Kidney (tissue), 13 donors: ENCODE measurements at regions not wholly inside any gene's neighbourhood (a gene's known extent, or its start where the extent isn't known, plus 50 kb on each side); places are given as distances from the start of the nearest gene placed in this dataset.

Experiments
- DNase-seq, 5 donors: peaks; one replicate each; pipeline ENCODE4 v3.0.0-alpha.2; 2013 to 2020
- FAIRE-seq: peaks from 2 replicates; lab custom pipeline; 2012; peaks lifted over from hg19 to GRCh38; lab: Jason Lieb, UNC
- H3K27ac ChIP-seq, 2 donors: one replicate each; pipeline ENCODE4 v1.7.0; 2013; ENCODE audit warnings: low read depth in 2 of 2, low read length in 2 of 2, inconsistent platforms in 1 of 2
- H3K27me3 ChIP-seq: one replicate; pipeline ENCODE4 v1.7.1; 2013; ENCODE audit warnings: low read length, inconsistent platforms; ENCODE audit not compliant: control insufficient read depth, insufficient read depth
- H3K36me3 ChIP-seq, 3 donors: one replicate each; pipeline versions ENCODE4 v1.7.0 to v1.7.1; 2013; ENCODE audit warnings: low read length in 3 of 3, control low read depth in 1 of 3, inconsistent platforms in 1 of 3; ENCODE audit not compliant: insufficient read depth in 3 of 3, control insufficient read depth in 2 of 3
- H3K4me1 ChIP-seq, 3 donors: one replicate each; pipeline versions ENCODE4 v1.7.0 to v1.7.1; 2013; ENCODE audit warnings: low read length in 3 of 3, inconsistent platforms in 1 of 3, low read depth in 1 of 3; ENCODE audit not compliant: control insufficient read depth in 2 of 3, insufficient read depth in 2 of 3
- H3K4me3 ChIP-seq, 3 donors: one replicate each; pipeline versions ENCODE4 v1.7.0 to v1.8.1; 2013; ENCODE audit warnings: low read length in 3 of 3, control low read depth in 1 of 3, inconsistent platforms in 1 of 3
- H3K9ac ChIP-seq, 3 donors: one replicate each; pipeline versions ENCODE4 v1.7.0 to v1.7.1; 2013; ENCODE audit warnings: low read length in 3 of 3, control low read depth in 1 of 3, inconsistent platforms in 1 of 3
- H3K9me3 ChIP-seq, 3 donors: one replicate each; pipeline versions ENCODE4 v1.7.0 to v1.7.1; 2013; ENCODE audit warnings: low read length in 3 of 3, control low read depth in 1 of 3, inconsistent platforms in 1 of 3; ENCODE audit not compliant: control insufficient read depth in 2 of 3, insufficient read depth in 1 of 3
- intact Hi-C: fragments of 100-400 bp; cut with DNase I; formaldehyde crosslinking; loops from one replicate; pipeline ENCODE4 v1.11.1; 2022
- TF ChIP-seq, protein P1 (sequence below): IDR thresholded peaks from 3 replicates; pipeline ENCODE4 v1.5.1; 2012; ENCODE audit warnings: mild to moderate bottlenecking, moderate library complexity, borderline replicate concordance; ENCODE audit not compliant: insufficient read depth; ENCODE audit errors: extremely low read depth
- donor health status: control.
- donor health status: control.
- donor health status: control.
- donor health status: control.
- donor health status: control.
- donor health status: DM: yes; HTN: yes; CAD: no.
- donor health status: Normal renal cell carcinoma (clear cell type).

DNA sequence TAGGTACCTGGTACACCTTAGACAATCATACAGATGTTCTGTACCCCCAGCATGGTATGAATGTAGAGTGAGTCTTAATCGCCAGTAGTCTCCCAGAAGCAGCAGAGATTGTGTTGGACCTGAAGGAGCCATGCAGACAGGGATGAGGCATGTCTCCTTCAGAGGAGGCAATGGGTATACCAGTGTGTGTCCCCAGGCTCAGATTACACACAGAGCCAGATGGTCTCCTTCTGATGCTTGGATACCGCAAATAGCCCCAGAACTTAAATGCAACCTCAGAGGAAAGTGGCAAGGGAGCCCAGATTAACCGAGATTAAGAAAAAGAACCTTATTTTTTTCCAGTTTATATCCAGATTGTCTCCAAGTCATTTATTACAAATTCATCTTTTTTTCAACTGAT is 96.8 kb upstream of the C21orf91 start:
- H3K9ac ChIP-seq = no peak overlapping the region
- H3K27me3 ChIP-seq = no peaks in the 10 kb centered on the region

DNA sequence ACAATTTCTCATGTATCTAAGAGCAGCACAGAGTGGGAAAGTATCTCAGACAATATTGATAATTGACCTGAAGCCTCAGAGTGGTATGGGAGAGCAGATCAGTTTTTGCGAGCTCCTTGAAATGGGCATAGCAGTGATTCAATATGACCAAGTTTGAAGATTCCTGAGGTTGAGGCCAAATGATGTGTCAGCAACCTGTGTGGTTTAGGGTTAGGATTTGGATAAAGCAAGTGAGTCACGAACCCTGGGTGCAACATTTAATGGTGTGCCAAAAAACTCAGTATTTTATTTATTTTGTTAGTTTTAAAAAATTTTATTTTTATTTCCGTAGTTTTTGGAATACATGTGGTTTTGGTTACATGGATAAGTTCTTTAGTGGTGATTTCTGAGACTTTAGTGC is 92.5 kb upstream of the C21orf91 start:
- H3K4me3 ChIP-seq = no peak overlapping the region
- H3K9me3 ChIP-seq = no peaks in the 10 kb centered on the region
- FAIRE-seq (no peak), DNase-seq (no peak)
- H3K4me1 ChIP-seq = no peaks in the 10 kb centered on the region
- TF ChIP-seq, protein P1, sequence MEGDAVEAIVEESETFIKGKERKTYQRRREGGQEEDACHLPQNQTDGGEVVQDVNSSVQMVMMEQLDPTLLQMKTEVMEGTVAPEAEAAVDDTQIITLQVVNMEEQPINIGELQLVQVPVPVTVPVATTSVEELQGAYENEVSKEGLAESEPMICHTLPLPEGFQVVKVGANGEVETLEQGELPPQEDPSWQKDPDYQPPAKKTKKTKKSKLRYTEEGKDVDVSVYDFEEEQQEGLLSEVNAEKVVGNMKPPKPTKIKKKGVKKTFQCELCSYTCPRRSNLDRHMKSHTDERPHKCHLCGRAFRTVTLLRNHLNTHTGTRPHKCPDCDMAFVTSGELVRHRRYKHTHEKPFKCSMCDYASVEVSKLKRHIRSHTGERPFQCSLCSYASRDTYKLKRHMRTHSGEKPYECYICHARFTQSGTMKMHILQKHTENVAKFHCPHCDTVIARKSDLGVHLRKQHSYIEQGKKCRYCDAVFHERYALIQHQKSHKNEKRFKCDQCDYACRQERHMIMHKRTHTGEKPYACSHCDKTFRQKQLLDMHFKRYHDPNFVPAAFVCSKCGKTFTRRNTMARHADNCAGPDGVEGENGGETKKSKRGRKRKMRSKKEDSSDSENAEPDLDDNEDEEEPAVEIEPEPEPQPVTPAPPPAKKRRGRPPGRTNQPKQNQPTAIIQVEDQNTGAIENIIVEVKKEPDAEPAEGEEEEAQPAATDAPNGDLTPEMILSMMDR = no peak
- H3K9ac ChIP-seq = no peak overlapping the region
- no peaks in the 10 kb centered on the region for H3K27me3 ChIP-seq
- no peaks in the 10 kb centered on the region for H3K36me3 ChIP-seq
- intact Hi-C loops = no loop called here
- H3K27ac ChIP-seq = no peak overlapping the region

More for the DNA sequence above, 96.8 kb upstream of the C21orf91 start:
- FAIRE-seq (no peak), DNase-seq (no peak)
- Histone ChIP-seq H3K27ac (no peak overlapping the region), H3K4me3 (no peak overlapping the region), H3K9me3 (peaks cover 0 to 3% (median 0%) of the 10 kb centered on the region in 3 donors), H3K36me3 (no peaks in the 10 kb centered on the region), H3K4me1 (no peaks in the 10 kb centered on the region)
- TF ChIP-seq, protein P1 = no peak
- intact Hi-C loops = no loop called here

DNA sequence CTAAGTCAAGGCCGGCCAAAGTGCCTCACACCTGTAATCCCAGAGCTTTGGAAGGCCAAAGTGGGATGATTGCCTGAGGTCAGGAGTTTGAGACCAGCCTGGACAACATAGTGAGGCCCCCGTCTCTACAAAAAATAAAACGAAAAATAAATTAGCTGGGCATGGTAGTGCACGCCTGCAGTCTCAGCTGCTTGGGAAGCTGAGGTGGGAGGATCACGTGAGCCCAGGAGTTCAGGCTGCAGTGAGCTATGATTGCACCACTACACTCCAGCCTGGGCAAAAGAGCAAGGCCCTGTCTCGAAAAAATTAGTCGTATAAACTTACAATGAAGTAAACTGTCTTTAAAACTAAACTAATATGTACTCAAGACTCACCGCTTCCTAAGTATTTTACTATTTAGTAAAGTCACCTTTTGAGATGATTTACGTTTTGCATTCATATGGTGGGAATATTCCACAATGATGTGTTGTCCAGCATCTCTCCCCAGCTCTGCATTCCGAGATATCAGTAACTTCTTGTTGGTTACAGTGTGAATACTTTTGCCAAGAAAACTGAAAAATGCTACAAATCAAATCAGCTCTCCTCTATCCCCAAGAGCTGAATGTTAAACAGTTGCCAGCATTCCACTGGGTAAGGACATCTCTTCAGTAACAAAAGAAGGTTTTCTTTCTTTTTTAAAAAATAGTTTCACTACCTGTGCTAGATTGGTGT is 84.9 kb upstream of the C21orf91 start:
- no peak for FAIRE-seq
- Histone ChIP-seq H3K9ac (no peak overlapping the region), H3K9me3 (no peaks in the 10 kb centered on the region), H3K27ac (no peak overlapping the region), H3K4me1 (no peaks in the 10 kb centered on the region), H3K27me3 (no peaks in the 10 kb centered on the region), H3K36me3 (no peaks in the 10 kb centered on the region), H3K4me3 (no peak overlapping the region)
- no peak for DNase-seq
- TF ChIP-seq, protein P1 = no peak
- intact Hi-C loops = no loop called here
